Activated naive CD8-positive, alpha-beta T cell treated with anti-CD3 and anti-CD28 coated beads, Interleukin-2, amount 50 U/mL, for 16 hours (primary cell): ENCODE measurements at regions not wholly inside any gene's neighbourhood (a gene's known extent, or its start where the extent isn't known, plus 50 kb on each side); places are given as distances from the start of the nearest gene placed in this dataset.

Experiments
- DNase-seq: peaks from one replicate; pipeline ENCODE4 v3.0.0-alpha.2; 2020; ENCODE audit warnings: low read depth, low spot score

DNA sequence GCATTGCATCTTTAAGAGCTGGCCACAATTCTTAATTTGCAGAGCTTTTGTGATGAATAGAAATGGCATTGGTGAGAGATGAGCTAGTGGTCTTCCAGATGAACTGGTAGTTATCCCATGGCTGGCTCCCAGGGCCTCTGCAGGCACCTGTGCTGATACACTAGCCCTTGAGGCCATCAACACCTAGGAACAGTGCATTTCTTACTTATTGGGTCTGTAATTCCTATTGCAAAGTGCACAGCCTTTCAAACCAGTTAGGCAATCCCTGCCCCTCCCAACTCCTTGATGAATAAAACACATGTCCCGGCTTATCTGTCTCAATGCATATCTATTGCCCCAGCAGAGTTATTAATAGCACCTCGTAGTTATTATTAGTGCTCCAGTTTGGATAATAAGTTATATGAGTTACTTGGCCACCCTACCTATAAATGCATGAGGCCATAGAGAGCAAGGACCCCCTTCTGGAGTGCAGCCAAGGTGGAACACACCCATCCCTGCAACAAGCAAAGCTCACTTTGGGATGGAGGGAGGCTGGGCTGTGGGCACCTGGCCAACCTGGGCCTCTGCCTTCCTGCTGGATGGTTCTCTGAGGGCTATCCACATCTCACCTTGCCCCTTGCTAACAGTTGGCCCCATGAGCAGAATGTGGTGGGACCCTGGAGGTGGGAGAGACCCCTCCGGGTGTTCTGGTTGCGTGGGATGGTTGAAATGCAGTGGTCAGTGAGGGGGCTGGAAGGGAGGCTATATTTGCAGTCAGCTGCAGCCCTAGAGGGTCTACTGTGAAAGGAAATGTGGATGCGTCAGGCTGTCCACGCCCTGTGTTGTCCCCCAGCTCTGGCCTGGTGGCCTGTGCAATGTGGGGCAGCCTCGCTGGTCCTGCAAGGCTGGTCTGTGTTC is 455.9 kb upstream of the HS6ST1 start:
- no peak for DNase-seq

- no peak for DNase-seq
Observed at GRCh38 chr2:128775217-128775913, 456.7 kb upstream of the HS6ST1 start.

GRCh38 chr2:128775914-128776285 is 457.2 kb upstream of the HS6ST1 start:
- no peak for DNase-seq

DNA sequence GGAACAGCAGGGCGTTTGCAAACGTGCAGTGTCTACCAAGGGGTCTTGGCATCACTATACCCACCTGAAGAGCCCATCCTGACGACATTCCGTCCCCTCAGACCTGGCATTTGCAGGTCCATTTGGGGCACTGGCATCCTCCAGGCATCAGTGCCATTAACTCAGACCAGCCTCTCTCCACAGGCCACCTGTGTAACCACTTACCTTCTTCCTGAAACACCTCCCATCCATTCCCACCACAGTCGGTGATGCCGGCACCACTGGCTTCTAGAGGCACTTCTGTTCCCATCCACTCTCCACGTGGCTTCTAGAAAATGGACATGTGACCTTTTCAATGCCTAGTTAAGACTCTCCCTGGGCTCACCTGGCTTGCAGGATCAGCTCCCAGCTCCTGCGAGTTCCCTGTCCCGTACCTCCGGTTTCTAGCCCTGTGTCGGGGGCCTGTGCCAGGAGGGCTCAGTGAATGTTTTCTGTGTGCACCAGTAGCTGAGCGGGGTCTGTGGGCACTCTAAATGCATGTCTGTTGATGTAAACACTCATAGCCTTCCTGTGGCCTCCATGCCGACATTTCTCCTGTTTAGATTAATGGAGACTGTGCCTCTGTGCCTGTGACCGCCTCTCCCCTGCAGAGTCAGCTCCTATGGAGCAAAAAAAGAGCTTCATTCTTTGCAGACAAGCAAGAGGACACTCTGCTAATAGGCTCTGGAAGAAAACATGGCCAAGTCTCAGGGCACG is 458.0 kb upstream of the HS6ST1 start:
- DNase-seq, result no peak

DNA sequence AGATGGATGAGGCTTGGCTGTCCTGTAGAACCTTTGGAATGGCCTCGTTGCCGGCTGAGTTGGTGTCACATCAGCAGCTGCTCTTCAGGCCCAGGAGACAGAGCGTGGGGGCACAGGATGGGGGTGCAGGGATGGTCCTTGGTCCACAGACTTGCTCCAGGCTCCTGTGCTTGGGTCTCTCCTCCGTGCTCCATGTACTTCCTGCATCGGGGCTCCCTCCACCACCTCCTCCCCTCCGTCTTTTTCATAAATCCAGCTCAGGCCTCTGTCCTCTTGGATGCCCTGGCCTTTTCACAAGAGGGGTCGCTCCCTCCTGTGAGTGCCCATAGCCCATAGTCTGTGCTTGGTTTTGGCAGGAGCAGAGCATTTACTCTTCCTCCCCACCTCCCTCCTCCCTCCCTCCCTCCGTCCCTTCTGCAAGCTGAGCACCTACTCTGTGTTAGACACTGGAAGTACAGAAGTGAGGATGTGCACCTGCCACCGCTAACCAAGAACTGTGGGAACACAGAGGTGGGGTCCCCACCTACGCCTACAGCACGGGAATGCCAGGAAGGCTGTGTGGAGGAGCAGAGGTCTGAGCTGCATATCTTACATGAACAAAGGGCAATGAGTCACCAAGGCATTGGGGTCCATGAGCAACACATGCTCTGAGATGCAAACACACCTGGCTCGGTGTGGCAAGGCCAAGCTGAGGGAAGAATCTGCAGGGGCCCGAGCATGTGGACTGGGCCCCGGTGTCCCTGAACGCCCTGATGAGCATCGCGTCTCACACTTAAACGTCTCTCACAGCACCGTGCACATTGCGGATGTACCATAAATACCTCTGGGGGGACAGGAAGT is 458.7 kb upstream of the HS6ST1 start:
- DNase-seq, result no peak

- no peak for DNase-seq
Observed at GRCh38 chr2:128778843-128779242, 460.2 kb upstream of the HS6ST1 start.

GRCh38 chr2:128779301-128780095 is 460.8 kb upstream of the HS6ST1 start:
- DNase-seq, result no peak

DNA sequence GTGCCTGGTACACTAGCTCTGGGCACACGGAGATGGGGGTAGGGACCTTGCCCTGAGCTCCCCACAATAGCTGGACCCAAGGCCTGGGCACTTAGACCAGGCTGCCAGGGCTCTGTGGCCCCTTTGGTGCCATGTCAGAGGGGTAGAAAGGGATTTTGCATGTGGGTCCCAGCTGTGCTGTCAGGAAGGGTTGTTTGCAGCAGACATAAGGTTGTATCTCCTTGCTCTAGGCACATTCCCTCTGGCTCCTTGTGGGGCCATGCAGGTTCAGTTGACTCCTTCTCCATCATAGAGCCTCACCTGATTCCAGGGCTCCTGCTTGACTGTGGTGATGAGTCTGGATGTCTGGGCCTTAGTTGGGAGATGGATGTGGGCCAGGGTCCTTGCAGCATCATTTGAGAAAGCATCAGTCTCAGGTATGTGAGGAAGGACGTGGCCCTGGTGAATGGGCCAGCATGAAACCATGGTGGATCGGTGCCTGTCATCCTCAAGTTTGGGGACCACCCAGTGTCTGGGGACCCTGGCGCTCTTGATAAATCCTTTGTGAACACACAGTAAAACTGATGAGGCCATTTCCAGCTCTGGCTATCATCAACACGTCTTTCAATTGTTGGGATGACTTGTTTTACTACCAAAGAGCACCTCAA is 461.9 kb upstream of the HS6ST1 start:
- no peak for DNase-seq

DNA sequence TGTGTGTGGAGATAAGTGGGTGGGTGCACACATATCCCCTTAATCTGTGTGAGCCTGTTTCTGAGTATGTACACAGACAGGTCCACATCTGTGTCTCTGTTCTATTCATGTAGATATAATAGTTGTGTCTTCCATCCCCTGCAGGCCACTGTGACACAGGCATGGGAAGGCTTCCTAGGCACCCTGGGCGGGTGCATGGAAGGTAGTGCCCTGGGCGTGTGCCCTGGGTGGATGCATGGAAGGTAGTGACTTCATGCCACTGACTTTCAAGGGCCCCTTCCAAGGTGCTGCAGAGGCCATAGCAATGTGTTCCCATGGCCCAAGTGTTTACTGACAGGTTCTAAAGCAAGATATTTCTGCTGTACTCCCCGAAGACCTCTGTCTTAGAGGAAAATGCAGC is 462.5 kb upstream of the HS6ST1 start:
- no peak for DNase-seq

- DNase-seq, result no peak
Observed at GRCh38 chr2:128781585-128782385, 463.1 kb upstream of the HS6ST1 start.

DNA sequence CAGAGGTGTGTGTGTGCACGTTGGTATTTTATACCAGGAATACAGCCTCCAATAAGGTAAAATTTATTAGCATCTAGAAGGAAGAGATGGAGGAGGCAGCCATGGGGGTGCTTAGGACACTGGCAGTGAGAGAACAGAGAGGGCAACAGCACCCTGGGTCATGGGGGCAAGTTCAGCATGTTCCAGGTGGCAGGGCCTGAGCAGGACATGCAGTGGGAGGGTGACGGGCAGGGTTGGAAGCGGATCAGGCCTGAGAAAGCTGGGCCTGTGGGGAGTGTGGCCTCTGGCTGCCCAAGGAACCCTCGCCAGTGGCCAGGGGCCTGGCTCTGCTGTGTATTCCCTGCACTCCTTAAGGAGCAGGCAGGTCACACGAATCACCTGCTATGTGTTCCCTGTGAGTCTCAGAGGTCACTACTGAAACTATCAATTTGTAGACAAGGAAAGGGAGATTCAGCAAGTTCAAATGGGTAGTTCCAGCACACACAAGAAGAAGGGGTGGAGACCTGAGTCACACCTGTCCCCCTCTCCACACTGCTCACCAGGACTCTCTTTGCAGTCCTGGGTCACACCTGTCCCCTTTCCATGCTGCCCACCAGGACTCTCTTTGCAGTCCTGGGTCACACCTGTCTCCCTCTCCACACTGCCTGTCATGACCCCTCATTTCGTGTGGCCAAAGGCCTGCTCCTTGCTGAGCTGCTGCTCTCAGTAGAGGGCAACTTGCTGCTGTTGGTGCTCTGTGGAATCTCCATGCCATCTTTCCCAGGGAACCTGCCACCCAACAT is 463.9 kb upstream of the HS6ST1 start:
- DNase-seq, result no peak

DNA sequence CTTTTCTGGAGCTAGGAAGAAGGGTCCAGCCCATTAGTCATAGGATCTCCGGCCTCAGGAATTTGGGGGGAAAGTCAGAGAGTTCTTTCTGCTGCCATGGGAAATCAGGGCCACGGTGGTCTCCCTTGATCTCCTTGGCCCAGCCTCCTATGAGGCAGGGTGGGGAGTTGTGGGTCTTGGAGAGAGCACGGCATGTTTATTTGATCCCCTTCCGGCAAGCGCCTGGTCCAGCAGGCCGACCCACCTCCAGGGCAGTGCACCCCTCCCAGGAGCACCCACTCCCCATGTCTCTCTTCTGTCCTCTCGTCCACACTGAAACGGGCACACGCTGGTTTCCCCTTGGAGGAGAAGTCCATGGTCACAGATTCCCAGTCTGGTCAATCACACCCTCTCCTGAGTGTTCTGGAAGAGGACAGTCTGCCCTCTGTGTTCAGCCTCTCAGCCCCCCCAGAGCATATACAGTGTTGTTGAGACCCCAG is 464.6 kb upstream of the HS6ST1 start:
- no peak for DNase-seq

GRCh38 chr2:128783896-128784295 is 465.2 kb upstream of the HS6ST1 start:
- no peak for DNase-seq

DNA sequence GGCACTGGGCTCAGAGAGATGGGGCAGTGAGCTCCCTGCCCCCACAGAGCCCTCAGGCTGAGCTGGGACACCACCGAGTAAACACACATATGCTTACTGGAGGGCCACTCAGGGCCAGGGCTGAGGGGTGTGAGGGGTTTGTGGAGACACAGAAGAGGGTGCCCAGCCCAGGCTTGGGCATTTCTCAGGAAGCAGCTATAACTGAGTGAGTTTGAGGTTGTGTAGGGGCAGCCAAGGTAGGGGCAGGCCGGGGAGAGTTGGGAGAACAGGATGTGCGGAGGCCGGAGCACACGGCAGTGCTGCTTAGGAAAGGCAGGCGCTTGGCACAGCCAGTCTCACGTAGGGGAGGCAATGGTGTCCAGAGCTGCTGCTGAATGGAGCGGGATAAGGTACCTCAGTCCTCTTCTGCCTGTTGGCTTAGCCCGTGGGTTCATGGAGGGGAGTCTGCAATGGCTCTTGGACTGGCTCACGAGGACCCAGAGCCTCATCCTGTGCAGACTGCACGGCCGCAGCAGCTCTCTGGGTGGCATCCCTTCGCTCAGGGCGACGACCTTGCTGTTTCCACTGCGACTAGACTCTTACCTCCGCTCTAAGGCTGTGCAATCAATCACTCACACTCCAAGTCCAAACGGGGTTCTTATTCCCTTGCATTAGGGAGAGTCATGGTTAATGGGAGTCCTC is 466.1 kb upstream of the HS6ST1 start:
- DNase-seq, result no peak

- DNase-seq, result no peak
Observed at GRCh38 chr2:128786316-128786715, 467.6 kb upstream of the HS6ST1 start.

GRCh38 chr2:128786741-128787478 is 468.2 kb upstream of the HS6ST1 start:
- no peak for DNase-seq

DNA sequence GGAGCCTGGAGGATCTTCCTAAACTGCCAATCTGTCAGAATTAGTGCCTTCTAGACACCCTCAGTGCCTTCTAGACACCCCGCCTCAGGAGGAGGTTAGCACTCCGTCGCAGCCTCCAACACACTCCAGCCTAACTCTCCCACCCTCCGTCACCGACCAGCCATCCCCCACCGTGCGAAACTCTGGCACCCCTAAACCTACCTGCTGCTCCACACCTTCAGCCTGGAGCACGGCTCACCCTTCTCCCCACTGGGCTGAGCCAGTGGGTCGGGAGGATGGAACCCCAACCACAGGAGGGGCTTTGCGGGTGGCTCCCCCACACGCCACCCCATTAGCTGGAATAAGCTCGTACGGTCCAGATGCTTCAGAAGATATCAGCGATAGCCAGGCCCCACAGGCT is 468.9 kb upstream of the HS6ST1 start:
- no peak for DNase-seq
